HFF-Myc (cell line): ENCODE measurements at regions not wholly inside any gene's neighbourhood (a gene's known extent, or its start where the extent isn't known, plus 50 kb on each side); places are given as distances from the start of the nearest gene placed in this dataset.

Source experiments
- DNase-seq: peaks from one replicate; pipeline ENCODE4 v3.0.0-alpha.2; 2011; ENCODE audit warnings: low read depth; ENCODE audit errors: extremely low read depth
- H3K4me3 ChIP-seq: replicated peaks from 2 replicates; pipeline ENCODE4 v1.5.1; 2011; ENCODE audit warnings: low read depth, mild to moderate bottlenecking, control low read depth, low read length
- TF ChIP-seq, protein P1 (sequence below): IDR thresholded peaks from 2 replicates; pipeline ENCODE4 v1.5.1; 2012; ENCODE audit warnings: mild to moderate bottlenecking, low read depth, low read length, control low read depth; ENCODE audit errors: missing control alignments

DNA sequence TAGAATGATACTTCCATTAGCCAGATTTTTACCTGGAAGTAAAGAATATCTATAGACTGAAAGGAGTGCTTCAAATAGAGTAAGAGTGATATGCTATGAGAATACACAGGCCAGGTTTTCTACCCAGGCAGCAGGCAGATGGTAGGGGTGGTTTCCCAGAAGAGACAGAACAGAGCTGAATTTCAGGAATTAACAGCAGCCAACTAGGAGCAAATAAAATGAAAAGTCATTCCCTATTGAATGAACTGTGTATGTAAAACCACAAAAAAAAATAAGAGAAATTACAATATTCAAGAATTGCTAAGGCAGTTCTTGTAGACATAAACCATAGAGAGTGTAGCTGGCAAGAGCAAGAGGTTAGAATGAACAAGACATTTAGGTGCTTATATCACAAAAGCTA is 336.8 kb downstream of the KCNJ3 start:
- no peak for DNase-seq
- no peak overlapping the region for H3K4me3 ChIP-seq
- TF ChIP-seq, protein P1, sequence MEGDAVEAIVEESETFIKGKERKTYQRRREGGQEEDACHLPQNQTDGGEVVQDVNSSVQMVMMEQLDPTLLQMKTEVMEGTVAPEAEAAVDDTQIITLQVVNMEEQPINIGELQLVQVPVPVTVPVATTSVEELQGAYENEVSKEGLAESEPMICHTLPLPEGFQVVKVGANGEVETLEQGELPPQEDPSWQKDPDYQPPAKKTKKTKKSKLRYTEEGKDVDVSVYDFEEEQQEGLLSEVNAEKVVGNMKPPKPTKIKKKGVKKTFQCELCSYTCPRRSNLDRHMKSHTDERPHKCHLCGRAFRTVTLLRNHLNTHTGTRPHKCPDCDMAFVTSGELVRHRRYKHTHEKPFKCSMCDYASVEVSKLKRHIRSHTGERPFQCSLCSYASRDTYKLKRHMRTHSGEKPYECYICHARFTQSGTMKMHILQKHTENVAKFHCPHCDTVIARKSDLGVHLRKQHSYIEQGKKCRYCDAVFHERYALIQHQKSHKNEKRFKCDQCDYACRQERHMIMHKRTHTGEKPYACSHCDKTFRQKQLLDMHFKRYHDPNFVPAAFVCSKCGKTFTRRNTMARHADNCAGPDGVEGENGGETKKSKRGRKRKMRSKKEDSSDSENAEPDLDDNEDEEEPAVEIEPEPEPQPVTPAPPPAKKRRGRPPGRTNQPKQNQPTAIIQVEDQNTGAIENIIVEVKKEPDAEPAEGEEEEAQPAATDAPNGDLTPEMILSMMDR, result no peak

DNA sequence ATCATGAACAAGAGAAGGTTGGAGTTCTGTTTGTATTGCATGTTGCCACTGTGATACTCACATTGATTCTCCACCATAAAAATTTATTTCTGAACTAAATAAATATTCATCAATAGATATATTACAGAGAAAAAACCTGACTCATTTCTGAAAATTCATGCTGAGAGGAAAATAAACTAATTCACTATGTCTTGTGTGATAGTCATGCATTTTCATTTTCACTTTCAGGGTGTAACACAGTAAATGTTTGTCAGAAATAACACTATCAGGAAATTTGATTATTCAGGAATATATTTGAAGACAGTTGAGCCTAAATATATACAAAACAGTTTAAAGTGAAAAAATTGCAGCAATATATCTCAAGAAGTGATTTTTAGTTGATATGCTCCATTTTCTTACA is 335.2 kb downstream of the KCNJ3 start:
- TF ChIP-seq, protein P1, result no peak
- DNase-seq, result no peak
- H3K4me3 ChIP-seq, result no peak overlapping the region

DNA sequence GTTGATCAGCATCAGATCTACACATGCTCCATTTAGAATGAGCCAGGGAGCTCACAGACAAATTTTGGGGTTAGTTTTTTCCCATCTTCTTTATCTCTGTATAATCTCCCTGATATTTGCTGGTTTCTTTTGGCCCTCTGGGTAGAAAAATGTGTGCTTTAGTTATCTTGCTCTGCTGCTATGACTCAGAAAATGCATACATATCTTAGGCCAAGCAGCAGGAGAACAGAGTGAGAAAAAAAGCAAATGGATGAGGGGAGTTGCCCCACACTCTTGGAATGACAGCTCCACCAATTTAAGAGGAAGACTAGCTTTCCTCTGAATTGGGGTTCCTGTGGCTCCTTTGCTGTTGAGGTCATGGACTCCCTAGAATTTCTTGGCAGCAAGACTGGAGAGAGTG is 331.8 kb downstream of the KCNJ3 start:
- TF ChIP-seq, protein P1, result no peak
- DNase-seq, result no peak
- H3K4me3 ChIP-seq, result no peak overlapping the region

DNA sequence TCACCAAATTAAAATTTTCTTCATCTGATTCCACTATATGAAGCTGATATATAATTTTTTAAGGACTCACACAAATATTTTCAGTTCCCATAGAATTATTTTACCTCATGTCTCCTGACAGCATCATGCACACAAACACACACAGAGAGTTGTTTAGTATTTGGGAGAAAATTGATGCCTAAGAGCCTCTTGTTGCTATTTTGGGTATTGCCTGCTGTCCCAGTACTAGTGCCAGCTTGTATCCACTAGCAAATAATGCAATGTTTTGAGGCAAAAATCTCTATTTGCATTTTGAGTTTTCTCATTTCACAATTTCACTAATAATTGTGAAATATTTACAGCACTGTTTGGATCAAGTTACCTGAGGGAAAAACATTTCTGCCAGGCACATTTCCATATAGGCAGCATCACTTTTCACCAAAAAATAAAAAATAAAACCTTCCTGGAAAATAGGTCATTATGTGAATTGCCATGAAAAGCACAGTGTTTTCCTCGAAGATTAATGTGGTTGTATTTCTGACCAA is 328.2 kb downstream of the KCNJ3 start:
- H3K4me3 ChIP-seq, result no peak overlapping the region
- DNase-seq, result no peak
- TF ChIP-seq, protein P1, result no peak

DNA sequence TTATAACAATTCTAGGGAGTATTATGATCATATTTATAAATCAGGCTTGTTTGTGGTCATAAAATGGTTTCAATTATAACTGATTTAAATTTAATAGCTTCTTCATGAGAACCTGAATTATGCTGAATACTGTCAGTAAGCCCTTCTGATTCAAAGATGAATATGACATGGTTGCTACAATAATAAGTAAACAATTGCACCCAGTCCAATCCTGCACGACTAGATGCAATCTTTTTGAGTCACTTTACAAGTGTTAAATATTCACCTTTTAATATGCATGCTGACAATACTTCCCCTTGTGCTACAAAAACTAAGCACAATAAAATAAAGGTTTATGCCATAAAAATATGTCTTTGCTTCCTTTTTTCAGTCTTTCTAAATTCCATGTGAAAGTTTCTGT is 325.2 kb downstream of the KCNJ3 start:
- TF ChIP-seq, protein P1, result no peak
- no peak for DNase-seq

DNA sequence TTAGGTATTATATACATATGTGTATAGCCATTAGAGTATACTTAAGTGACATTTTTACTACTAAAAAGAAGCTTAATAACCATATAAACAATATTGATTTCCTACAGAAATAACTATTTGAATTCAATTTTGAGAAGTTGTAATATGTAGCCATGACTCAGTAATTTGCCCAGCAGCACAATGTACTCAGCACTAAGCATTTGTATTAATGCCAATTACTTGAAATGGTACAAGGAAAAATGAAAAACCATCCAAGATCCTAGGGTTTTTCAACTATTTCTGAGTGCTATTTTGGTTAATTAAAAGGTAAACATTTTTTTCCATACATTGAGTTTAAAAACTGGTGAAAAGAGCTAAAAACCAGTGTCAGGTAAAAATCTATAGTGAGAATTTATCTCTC is 324.0 kb downstream of the KCNJ3 start:
- TF ChIP-seq, protein P1, result no peak
- no peak for DNase-seq
- no peak overlapping the region for H3K4me3 ChIP-seq

More for the DNA sequence above, 325.2 kb downstream of the KCNJ3 start:
- H3K4me3 ChIP-seq, result no peak overlapping the region

DNA sequence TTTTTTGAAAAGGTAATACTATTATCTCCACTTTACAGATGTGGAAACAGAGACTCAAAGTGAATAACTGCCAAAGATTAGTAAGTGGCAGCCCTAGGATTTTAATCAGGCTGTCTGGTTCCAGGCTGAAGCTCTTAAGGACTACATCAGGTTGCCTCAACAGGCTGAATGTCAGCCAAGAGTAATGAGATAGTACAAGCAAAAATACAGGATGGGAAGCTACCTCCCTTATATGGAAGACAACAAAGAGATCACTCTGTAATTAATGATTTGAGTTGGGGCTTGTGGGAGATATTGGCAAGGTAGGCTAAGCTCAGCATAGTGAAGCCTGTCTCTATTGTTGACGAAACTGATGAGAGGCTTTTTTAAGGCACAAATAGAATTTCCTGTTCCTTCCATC is 323.1 kb downstream of the KCNJ3 start:
- TF ChIP-seq, protein P1, result no peak
- no peak overlapping the region for H3K4me3 ChIP-seq
- DNase-seq, result no peak
